Testis (tissue), 2 donors: ENCODE measurements at regions not wholly inside any gene's neighbourhood (a gene's known extent, or its start where the extent isn't known, plus 50 kb on each side); places are given as distances from the start of the nearest gene placed in this dataset.
"Not testable (repeated sequence)": the region's sequence is repeated elsewhere in the genome, so short reads cannot be mapped to it uniquely, and the experiment has no call there.

Experiments
- DNase-seq: peaks from one replicate; pipeline ENCODE4 v3.0.0-alpha.2; 2019
- H3K27ac ChIP-seq, 2 donors: fragments of 200-600 bp; sonication (generic); one replicate each; pipeline ENCODE4 v1.5.1; 2019
- H3K27me3 ChIP-seq: fragments of 200-600 bp; sonication (generic); one replicate; pipeline ENCODE4 v1.5.1; 2019
- H3K36me3 ChIP-seq: fragments of 200-600 bp; sonication (generic); one replicate; pipeline ENCODE4 v1.5.1; 2017; ENCODE audit warnings: low read depth; ENCODE audit errors: missing control alignments
- H3K4me1 ChIP-seq: fragments of 200-600 bp; sonication (generic); one replicate; pipeline ENCODE4 v1.5.1; 2019
- H3K4me3 ChIP-seq, 2 donors: fragments of 200-600 bp; sonication (generic); one replicate each; pipeline ENCODE4 v1.5.1; 2017 to 2019
- H3K9me3 ChIP-seq: fragments of 200-600 bp; sonication (generic); one replicate; pipeline ENCODE4 v1.5.1; 2017
- WGBS, 2 donors: methylation state at CpG; one replicate each; pipeline ENCODE4 v1.1.5; 2018; 5-methylcytosine and 5-hydroxymethylcytosine counted together
- intact Hi-C: fragments of 100-400 bp; cut with DNase I; formaldehyde crosslinking; loops from one replicate; pipeline ENCODE4 v1.15.1; 2023; ENCODE audit warnings: low total_unique reads
- microRNA-seq, 2 donors: library from miRNA; unstranded; fragments of <30 nt; microRNA quantifications; one replicate each; pipeline ENCODE4, GENCODE V29; 2016; ENCODE audit warnings: borderline number of aligned reads in 2 of 2, borderline replicate concordance in 1 of 2
- small RNA-seq, 2 donors: library from RNA; depleted of rRNA; stranded (forward); fragments of <200 nt; gene quantifications; one replicate each; pipeline ENCODE3, GENCODE V24; 2016
- TF ChIP-seq, protein P1 (sequence below), 3 experiments: fragments of 450-650 bp in 2 of 3; fragments of 200-600 bp in 1 of 3; sonication (generic) in 1 of 3; IDR thresholded peaks; one replicate each; pipeline ENCODE4 v1.5.1; 2016 to 2019; ENCODE audit warnings: antibody characterized with exemption in 3 of 3, mild to moderate bottlenecking in 2 of 3, moderate library complexity in 1 of 3

DNA sequence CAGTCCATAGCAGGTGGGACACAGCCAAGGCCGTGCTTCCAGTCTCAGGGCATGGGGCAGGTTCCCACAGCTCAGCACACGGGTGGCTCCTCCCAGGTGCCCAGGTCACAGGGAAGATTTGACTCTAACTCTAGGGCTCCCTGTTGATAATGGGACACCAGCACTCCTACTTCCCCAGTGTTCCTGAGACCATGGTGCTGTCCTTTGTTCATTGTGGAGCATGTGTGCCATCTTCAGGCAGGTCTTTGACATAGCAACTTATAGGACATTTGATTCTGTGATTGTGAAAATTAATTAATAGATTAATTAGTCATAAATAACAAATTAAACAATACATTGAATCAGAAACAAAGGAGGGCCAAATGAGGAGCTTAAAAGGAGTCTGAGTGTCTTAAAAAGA is 635.0 kb downstream of the RPIA start:
- H3K27ac ChIP-seq, H3K4me1 ChIP-seq, H3K9me3 ChIP-seq, H3K27me3 ChIP-seq, H3K4me3 ChIP-seq, H3K36me3 ChIP-seq, intact Hi-C loops, DNase-seq: not testable (repeated sequence)
- TF ChIP-seq, protein P1, sequence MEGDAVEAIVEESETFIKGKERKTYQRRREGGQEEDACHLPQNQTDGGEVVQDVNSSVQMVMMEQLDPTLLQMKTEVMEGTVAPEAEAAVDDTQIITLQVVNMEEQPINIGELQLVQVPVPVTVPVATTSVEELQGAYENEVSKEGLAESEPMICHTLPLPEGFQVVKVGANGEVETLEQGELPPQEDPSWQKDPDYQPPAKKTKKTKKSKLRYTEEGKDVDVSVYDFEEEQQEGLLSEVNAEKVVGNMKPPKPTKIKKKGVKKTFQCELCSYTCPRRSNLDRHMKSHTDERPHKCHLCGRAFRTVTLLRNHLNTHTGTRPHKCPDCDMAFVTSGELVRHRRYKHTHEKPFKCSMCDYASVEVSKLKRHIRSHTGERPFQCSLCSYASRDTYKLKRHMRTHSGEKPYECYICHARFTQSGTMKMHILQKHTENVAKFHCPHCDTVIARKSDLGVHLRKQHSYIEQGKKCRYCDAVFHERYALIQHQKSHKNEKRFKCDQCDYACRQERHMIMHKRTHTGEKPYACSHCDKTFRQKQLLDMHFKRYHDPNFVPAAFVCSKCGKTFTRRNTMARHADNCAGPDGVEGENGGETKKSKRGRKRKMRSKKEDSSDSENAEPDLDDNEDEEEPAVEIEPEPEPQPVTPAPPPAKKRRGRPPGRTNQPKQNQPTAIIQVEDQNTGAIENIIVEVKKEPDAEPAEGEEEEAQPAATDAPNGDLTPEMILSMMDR (IDR thresholded peaks at IDR 0.05): peak in 1 of 3 experiments; percentile 9
- 33% methylated on average over 1 of the region's 2 CpGs; no CpG with 5 or more reads in 1 of the 2 donors for WGBS, 2 donors

DNA sequence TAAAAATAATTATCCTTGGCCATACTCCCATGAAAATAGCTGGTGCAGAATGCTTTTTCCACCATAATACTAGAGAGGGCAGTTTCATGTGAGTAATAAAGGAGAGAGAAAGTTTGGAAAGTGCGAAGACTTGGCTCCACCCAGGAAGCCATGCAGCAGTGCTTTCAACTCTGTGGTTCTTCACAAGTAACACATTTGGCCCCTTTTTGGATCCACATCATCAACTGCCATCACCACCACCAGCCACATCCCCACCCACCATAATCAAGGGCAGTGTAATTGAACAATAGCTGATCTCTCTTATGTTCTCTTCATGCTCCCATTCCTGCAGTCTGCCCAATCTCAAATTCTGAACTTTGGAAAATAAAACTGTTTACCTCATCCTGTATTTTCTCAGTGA is 637.3 kb downstream of the RPIA start:
- intact Hi-C loops, H3K27me3 ChIP-seq: not testable (repeated sequence)
- no CpG with 5 or more reads among the region's 1 CpG for WGBS, 2 donors

More for the DNA sequence above, 637.3 kb downstream of the RPIA start:
- H3K4me1 ChIP-seq, H3K9me3 ChIP-seq, DNase-seq, H3K27ac ChIP-seq, H3K36me3 ChIP-seq, H3K4me3 ChIP-seq: not testable (repeated sequence)

Small RNA genes in the stretch of these regions (microRNA-seq; reads per million reads assigned to microRNA genes)
- 0 reads per million in 2 donors for gene MIR4436A

Small RNA genes in the stretch of these regions (small RNA-seq; reads per million reads assigned to genes)
- 0 reads per million in 2 donors for gene IGKJ1
- 0 reads per million in 2 donors for gene IGKJ3
- gene IGKJ4: 0 reads per million in 2 donors
- gene IGKJ5: 0 reads per million in 2 donors
- 0 reads per million in 2 donors for gene IGKV1-35
- gene IGKV2-19: 0 reads per million in 2 donors
- gene IGKV2-36: 0 reads per million in 2 donors
- 0 reads per million in 2 donors for gene IGKV2-38
- gene IGKV3-25: 0 reads per million in 2 donors
- gene IGKV7-3: 0 reads per million in 2 donors
- gene MIR4436A: 0 to 0.09 reads per million in 2 donors
